DOHH2 (cell line): ENCODE measurements at regions not wholly inside any gene's neighbourhood (a gene's known extent, or its start where the extent isn't known, plus 50 kb on each side); places are given as distances from the start of the nearest gene placed in this dataset.

Source experiments
- H3F3A ChIP-seq: fragments of 200-600 bp; sonication (generic), shearing (Covaris generic); 2 replicates; pipeline ENCODE4 v1.6.0; 2016; ENCODE audit warnings: antibody characterized with exemption, mild to moderate bottlenecking; ENCODE audit not compliant: control insufficient read depth, insufficient read depth
- H3K27ac ChIP-seq: fragments of 200-600 bp; sonication (generic); 2 replicates; pipeline ENCODE4 v1.5.1; 2014; ENCODE audit warnings: low read depth, mild to moderate bottlenecking, low read length, moderate library complexity
- H3K27me3 ChIP-seq: fragments of 200-600 bp; sonication (generic); 2 replicates; pipeline ENCODE4 v1.6.1; 2014; ENCODE audit warnings: mild to moderate bottlenecking, low read length, mixed read lengths; ENCODE audit not compliant: control insufficient read depth
- H3K36me3 ChIP-seq: fragments of 200-600 bp; sonication (generic); 2 replicates; pipeline ENCODE4 v1.6.1; 2014; ENCODE audit warnings: mild to moderate bottlenecking, low read length, moderate library complexity, mixed read lengths; ENCODE audit not compliant: control insufficient read depth
- H3K4me1 ChIP-seq: fragments of 200-600 bp; sonication (generic); 2 replicates; pipeline ENCODE4 v1.6.1; 2014; ENCODE audit warnings: mild to moderate bottlenecking, low read length, mixed read lengths; ENCODE audit not compliant: control insufficient read depth
- H3K4me2 ChIP-seq: fragments of 200-600 bp; sonication (generic); 2 replicates; pipeline ENCODE4 v1.6.0; 2014; ENCODE audit warnings: mild to moderate bottlenecking, low read length, moderate library complexity
- H3K4me3 ChIP-seq: fragments of 200-600 bp; sonication (generic); 2 replicates; pipeline ENCODE4 v1.5.1; 2014; ENCODE audit warnings: mild to moderate bottlenecking, low read length, mixed read lengths
- H3K79me2 ChIP-seq: fragments of 200-600 bp; sonication (generic); 2 replicates; pipeline ENCODE4 v1.6.1; 2014; ENCODE audit warnings: mild to moderate bottlenecking, low read length, mixed read lengths; ENCODE audit not compliant: control insufficient read depth
- H3K9me2 ChIP-seq: fragments of 200-600 bp; sonication (generic); replicated peaks from 2 replicates; pipeline ENCODE4 v1.6.1; 2014; ENCODE audit warnings: mild to moderate bottlenecking, low read length, mixed read lengths; ENCODE audit not compliant: control insufficient read depth
- H3K9me3 ChIP-seq: fragments of 200-600 bp; sonication (generic); 2 replicates; pipeline ENCODE4 v1.6.1; 2014; ENCODE audit warnings: antibody characterized with exemption, low read length, mixed read lengths; ENCODE audit not compliant: control insufficient read depth, insufficient read depth
- H4K20me1 ChIP-seq: fragments of 200-600 bp; sonication (generic); 2 replicates; pipeline ENCODE4 v1.6.0; 2014; ENCODE audit warnings: low read depth, mild to moderate bottlenecking, antibody characterized with exemption, low read length, moderate library complexity; ENCODE audit not compliant: control insufficient read depth, insufficient read depth
- EZH2phosphoT487 ChIP-seq: fragments of 200-600 bp; sonication (generic); IDR thresholded peaks from 2 replicates; pipeline ENCODE4 v1.6.1; 2017; ENCODE audit warnings: borderline replicate concordance, mild to moderate bottlenecking, antibody characterized with exemption, low read length, moderate library complexity, mixed read lengths
- TF ChIP-seq, protein P1 (sequence below): fragments of 200-600 bp; sonication (generic); IDR thresholded peaks from one replicate; pipeline ENCODE4 v1.5.1; 2014; ENCODE audit warnings: antibody characterized with exemption, mild to moderate bottlenecking, low read depth, low read length; ENCODE audit not compliant: poor library complexity, severe bottlenecking

DNA sequence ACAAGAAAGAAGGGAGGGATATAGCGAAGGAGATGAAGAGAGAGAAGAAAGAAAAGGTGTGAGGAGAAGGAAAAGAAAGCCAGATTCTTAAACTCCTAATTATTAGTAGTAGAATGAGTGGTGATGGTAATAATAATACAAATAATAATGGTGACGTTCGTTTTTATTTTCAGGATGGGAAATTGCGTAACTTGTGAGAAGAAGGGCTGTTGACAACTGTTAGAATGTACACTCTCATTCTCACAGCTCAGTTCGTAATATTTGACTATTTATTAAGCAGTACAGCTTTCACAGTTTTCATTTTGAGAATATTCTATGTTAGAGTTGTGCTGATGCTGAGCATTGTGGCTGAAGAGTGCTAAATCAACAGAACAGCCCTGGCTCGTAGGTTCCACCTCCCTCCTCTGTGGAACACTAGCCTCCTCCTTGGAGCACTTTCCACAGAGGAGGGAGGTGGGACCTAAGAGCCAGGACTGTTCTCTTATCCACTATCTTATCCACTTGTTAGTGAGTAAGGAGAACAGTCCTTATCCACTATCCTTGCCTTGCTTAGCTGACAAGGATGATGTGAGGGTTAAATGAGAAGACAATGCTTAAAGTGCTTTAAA lies 258.3 kb upstream of the VLDLR start:
- Histone ChIP-seq H3K4me3 (no peak overlapping the region), H3K79me2 (no peaks in the 10 kb centered on the region), H3K4me2 (no peak overlapping the region), H3K27me3 (no peaks in the 10 kb centered on the region), H3K9me2 (no peaks in the 10 kb centered on the region), H4K20me1 (no peaks in the 10 kb centered on the region), H3K9me3 (no peaks in the 10 kb centered on the region), H3K36me3 (no peaks in the 10 kb centered on the region), H3K27ac (no peak overlapping the region), H3K4me1 (no peaks in the 10 kb centered on the region), H3F3A (no peaks in the 10 kb centered on the region)
- TF ChIP-seq EZH2phosphoT487: no peak

DNA sequence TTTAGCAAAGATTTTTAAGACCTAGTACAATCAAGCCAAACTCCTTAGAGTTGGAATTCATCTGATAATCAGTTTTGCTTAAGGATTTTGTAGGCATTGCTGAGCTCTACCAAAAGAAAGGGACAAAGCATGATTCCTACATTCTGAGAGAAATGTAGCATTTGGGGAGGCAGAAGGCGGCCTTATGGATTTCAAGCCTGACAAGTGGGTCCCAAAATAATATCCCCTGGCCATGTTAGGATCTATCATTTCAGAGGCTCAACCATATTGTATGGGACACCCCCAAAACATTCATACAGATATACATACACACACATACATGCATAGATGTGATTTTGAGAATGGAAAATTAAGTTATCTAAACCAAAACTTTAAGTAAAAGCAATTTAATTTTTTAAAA lies 257.8 kb upstream of the VLDLR start:
- no peaks in the 10 kb centered on the region for H3K9me3 ChIP-seq
- no peaks in the 10 kb centered on the region for H4K20me1 ChIP-seq
- H3K36me3 ChIP-seq: no peaks in the 10 kb centered on the region
- no peak overlapping the region for H3K4me3 ChIP-seq
- H3F3A ChIP-seq: no peaks in the 10 kb centered on the region
- TF ChIP-seq, protein P1, sequence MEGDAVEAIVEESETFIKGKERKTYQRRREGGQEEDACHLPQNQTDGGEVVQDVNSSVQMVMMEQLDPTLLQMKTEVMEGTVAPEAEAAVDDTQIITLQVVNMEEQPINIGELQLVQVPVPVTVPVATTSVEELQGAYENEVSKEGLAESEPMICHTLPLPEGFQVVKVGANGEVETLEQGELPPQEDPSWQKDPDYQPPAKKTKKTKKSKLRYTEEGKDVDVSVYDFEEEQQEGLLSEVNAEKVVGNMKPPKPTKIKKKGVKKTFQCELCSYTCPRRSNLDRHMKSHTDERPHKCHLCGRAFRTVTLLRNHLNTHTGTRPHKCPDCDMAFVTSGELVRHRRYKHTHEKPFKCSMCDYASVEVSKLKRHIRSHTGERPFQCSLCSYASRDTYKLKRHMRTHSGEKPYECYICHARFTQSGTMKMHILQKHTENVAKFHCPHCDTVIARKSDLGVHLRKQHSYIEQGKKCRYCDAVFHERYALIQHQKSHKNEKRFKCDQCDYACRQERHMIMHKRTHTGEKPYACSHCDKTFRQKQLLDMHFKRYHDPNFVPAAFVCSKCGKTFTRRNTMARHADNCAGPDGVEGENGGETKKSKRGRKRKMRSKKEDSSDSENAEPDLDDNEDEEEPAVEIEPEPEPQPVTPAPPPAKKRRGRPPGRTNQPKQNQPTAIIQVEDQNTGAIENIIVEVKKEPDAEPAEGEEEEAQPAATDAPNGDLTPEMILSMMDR: no peak
- TF ChIP-seq EZH2phosphoT487: no peak
- no peaks in the 10 kb centered on the region for H3K9me2 ChIP-seq
- H3K27ac ChIP-seq: no peak overlapping the region
- H3K79me2 ChIP-seq: no peaks in the 10 kb centered on the region
- no peaks in the 10 kb centered on the region for H3K27me3 ChIP-seq
- H3K4me2 ChIP-seq: no peak overlapping the region
- H3K4me1 ChIP-seq: no peaks in the 10 kb centered on the region

DNA sequence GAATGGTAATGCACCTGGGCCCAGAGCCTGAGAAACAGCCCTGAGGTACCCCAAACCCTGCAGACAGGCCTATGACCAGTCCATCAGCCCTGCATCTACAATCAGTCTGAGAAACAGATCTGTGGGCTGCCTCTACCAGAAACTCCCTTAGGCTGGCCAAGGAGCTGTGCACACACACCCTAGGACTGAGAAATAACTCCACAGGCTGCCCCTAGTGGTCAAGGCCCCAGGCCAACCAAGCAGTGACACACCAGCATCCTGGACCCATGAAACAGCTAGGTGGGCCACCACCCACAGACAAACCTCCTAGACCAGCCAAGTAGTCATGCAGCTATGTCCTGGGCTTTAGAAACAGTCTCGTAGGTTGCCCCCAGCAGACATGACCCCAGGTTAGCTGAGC lies 253.6 kb upstream of the VLDLR start:
- Histone ChIP-seq H3K9me3 (no peaks in the 10 kb centered on the region), H3K27me3 (no peaks in the 10 kb centered on the region), H3K4me2 (no peak overlapping the region), H4K20me1 (no peaks in the 10 kb centered on the region), H3K27ac (no peak overlapping the region), H3K36me3 (no peaks in the 10 kb centered on the region), H3F3A (no peaks in the 10 kb centered on the region), H3K4me3 (no peak overlapping the region), H3K79me2 (no peaks in the 10 kb centered on the region), H3K9me2 (no peaks in the 10 kb centered on the region), H3K4me1 (no peaks in the 10 kb centered on the region)
- TF ChIP-seq EZH2phosphoT487: no peak
- TF ChIP-seq, protein P1: no peak

DNA sequence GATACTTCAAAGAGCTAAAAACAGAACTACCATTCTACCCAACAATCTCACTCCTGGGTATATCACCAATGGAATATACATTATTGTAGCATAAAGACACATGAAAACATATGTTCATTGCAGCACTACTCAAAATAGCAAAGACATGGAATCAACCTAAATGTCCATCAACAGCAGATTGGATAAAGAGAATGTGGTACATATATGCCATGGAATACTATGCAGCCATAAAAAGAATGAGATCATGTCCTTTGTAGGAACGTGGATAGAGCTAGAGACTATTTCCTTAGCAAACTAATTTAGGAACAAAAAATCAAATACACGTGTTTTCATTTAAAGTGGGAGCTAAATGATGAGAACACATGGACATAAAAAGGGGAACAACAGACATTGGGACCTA lies 247.9 kb upstream of the VLDLR start:
- Histone ChIP-seq H3K79me2 (no peaks in the 10 kb centered on the region), H4K20me1 (no peaks in the 10 kb centered on the region), H3K27me3 (no peaks in the 10 kb centered on the region), H3K4me3 (no peak overlapping the region), H3K4me2 (no peak overlapping the region), H3K36me3 (no peaks in the 10 kb centered on the region), H3K27ac (no peak overlapping the region), H3F3A (no peaks in the 10 kb centered on the region), H3K4me1 (no peaks in the 10 kb centered on the region), H3K9me2 (no peaks in the 10 kb centered on the region), H3K9me3 (no peaks in the 10 kb centered on the region)
- TF ChIP-seq EZH2phosphoT487: no peak
- TF ChIP-seq, protein P1: no peak
